ENCODE measurements at regions not wholly inside any gene's neighbourhood (a gene's known extent, or its start where the extent isn't known, plus 50 kb on each side); places are given as distances from the start of the nearest gene placed in this dataset.
"Not testable (repeated sequence)": the region's sequence is repeated elsewhere in the genome, so short reads cannot be mapped to it uniquely, and the experiment has no call there.

DNA sequence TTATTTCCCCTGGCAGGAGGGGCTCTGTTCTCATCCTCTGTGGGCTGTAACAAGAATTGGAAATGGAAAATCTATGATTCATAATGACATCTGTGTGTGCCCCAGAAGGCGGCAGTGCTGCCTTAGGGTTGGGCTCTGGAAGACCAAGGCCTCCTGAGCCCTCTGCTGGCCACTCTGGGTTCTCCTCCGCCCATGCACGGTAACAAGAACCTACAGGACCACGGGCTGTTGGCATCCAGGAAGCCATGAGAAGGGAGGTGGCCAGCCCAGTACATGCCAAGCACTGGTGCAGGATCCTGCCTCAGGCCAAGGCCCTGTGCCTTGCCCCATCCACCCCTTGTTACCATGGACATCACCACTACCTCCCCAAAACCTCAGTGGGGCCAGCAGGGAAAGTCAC is 454.2 kb downstream of the TP53TG3F start:
- not testable (repeated sequence) for H3K27me3 ChIP-seq (ENCODE audit: insufficient read depth, low read length); H3K4me1 ChIP-seq (ENCODE audit: insufficient read depth, low read length); H3K36me3 ChIP-seq (ENCODE audit: insufficient read depth, low read depth, low read length); H3K9ac ChIP-seq (ENCODE audit: low read depth, low read length); H3K27ac ChIP-seq (ENCODE audit: low read length); H3K4me3 ChIP-seq (ENCODE audit: low read length); H3K9me3 ChIP-seq (ENCODE audit: insufficient read depth, low read depth, low read length)

DNA sequence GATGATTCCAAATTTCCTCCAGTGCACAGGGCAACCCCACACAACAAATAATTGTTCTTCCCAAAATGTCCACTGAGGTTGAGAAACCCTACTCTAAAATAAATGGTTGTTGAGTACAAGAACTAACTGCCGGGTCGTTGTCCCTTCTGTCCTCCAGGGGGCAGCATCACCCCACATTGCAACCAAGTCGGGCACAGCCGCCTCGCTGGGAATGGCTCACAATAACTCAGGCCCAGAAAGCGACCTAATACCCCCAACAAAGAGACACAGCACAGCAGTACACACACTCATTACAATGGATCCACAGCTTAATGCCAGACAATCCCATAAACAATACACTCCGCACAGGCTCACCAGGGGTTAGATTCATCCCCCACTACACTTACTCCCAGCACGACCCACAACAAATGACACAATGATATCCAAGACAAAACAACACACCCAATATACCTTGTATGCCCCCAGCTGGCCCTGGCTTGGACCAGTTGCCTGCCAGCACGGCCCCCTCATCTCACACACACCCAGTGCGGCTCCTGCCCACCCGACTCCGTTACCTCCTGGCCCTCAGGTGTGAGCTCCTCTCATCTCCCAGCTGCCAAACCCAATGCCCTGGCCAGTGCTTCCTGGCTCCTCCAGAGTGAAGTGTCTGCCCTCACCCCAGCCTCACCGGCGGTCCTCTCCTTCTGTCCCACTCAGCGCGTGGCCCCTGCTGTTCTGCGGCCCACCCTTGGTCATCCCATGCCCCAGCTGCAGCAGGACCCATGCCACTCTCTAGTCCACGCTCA is 461.5 kb downstream of the TP53TG3F start:
- H3K27ac ChIP-seq (ENCODE audit: low read length); H3K4me1 ChIP-seq (ENCODE audit: insufficient read depth, low read length): not testable (repeated sequence)

DNA sequence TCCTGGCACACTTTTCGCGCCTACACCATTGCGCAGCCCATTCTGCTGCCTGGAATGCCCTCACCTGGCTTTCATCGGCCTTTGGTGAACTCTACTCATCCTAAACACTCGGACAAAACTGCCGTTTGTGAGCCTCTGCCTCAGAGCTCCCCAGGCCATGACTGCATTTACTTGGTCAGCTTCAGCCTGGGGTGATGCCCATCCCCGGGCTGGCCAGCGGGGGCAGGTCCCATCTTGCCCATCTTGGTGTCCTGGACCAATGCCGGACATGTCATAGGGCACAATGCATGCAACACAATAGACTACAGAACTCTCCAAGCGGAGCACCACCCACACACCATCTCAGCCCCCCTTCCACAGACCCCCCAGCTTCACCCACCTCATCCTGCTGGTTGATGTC is 463.5 kb downstream of the TP53TG3F start:
- not testable (repeated sequence) for H3K27ac ChIP-seq (ENCODE audit: low read length); H3K4me1 ChIP-seq (ENCODE audit: insufficient read depth, low read length); H3K9me3 ChIP-seq (ENCODE audit: insufficient read depth, low read depth, low read length); H3K36me3 ChIP-seq (ENCODE audit: insufficient read depth, low read depth, low read length); H3K4me3 ChIP-seq (ENCODE audit: low read length); H3K27me3 ChIP-seq (ENCODE audit: insufficient read depth, low read length); H3K9ac ChIP-seq (ENCODE audit: low read depth, low read length)

More for the DNA sequence above, 461.5 kb downstream of the TP53TG3F start:
- H3K9ac ChIP-seq (ENCODE audit: low read depth, low read length); H3K4me3 ChIP-seq (ENCODE audit: low read length); H3K36me3 ChIP-seq (ENCODE audit: insufficient read depth, low read depth, low read length); H3K9me3 ChIP-seq (ENCODE audit: insufficient read depth, low read depth, low read length); H3K27me3 ChIP-seq (ENCODE audit: insufficient read depth, low read length): not testable (repeated sequence)

DNA sequence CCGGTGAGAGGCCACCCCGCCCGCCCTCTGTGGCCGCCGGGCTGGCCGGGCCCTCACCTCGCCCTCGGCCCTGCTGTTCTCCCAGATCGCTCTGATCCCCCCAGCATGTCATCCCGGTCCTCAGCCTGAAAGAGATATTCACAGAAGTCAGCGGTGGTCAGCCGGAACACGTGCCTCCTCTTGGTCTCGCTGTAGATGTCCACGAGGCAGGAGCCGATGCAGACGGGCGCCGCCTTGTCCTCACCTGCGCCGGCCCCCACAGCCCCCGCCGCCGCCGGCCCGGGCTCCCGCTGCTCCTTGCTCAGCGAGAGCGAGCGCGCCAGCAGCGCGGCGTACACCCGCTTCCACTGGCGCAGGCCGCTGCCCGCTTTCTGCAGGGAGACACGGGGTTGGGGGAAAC is 468.6 kb downstream of the TP53TG3F start:
- H3K27me3 ChIP-seq (ENCODE audit: insufficient read depth, low read length); H3K36me3 ChIP-seq (ENCODE audit: insufficient read depth, low read depth, low read length); H3K27ac ChIP-seq (ENCODE audit: low read length); H3K9me3 ChIP-seq (ENCODE audit: insufficient read depth, low read depth, low read length); H3K9ac ChIP-seq (ENCODE audit: low read depth, low read length); H3K4me3 ChIP-seq (ENCODE audit: low read length); H3K4me1 ChIP-seq (ENCODE audit: insufficient read depth, low read length): not testable (repeated sequence)

DNA sequence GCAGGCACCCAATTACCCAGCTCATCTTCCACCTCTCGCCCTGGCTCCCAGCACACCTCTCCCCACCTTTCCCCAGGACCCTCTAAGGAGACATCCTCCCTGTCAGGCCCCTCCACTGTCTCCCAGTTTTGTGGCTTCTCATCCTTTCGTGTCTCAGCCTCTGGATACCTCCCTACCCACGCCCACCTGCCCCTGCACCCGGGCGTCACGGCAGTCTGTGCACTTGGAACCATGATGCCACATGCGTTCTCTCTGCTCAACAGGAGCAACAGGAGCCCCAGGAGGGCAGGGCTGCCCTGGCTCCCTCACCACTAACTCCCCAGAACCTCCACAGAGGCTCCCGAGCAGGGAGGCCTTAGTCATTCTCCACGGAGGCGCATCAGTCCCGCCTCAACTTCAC is 472.8 kb downstream of the TP53TG3F start:
- H3K9me3 ChIP-seq (ENCODE audit: insufficient read depth, low read depth, low read length); H3K27me3 ChIP-seq (ENCODE audit: insufficient read depth, low read length); H3K4me3 ChIP-seq (ENCODE audit: low read length); H3K27ac ChIP-seq (ENCODE audit: low read length); H3K9ac ChIP-seq (ENCODE audit: low read depth, low read length); H3K4me1 ChIP-seq (ENCODE audit: insufficient read depth, low read length); H3K36me3 ChIP-seq (ENCODE audit: insufficient read depth, low read depth, low read length): not testable (repeated sequence)

DNA sequence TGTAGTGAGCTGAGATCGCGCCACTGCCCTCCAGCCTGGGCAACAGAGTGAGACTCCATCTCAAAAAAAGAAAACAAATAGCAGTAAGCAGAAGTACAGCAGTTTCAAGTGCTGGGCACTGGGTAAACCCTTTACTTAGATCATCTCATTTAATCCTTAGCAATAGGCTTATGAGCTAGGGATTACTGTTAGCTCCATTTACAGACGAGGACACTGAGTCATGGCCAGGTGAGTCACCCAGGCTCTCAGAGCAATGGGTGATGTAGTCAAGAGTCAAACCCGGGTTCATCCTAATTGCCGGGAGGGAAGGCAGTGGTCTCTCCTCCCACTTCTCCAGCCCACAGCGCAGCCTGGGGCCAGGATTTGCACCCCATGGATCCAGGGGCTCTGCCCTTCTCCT is 473.6 kb downstream of the TP53TG3F start:
- H3K4me1 ChIP-seq (ENCODE audit: insufficient read depth, low read length); H3K27ac ChIP-seq (ENCODE audit: low read length); H3K9ac ChIP-seq (ENCODE audit: low read depth, low read length); H3K27me3 ChIP-seq (ENCODE audit: insufficient read depth, low read length); H3K9me3 ChIP-seq (ENCODE audit: insufficient read depth, low read depth, low read length); H3K36me3 ChIP-seq (ENCODE audit: insufficient read depth, low read depth, low read length); H3K4me3 ChIP-seq (ENCODE audit: low read length): not testable (repeated sequence)

DNA sequence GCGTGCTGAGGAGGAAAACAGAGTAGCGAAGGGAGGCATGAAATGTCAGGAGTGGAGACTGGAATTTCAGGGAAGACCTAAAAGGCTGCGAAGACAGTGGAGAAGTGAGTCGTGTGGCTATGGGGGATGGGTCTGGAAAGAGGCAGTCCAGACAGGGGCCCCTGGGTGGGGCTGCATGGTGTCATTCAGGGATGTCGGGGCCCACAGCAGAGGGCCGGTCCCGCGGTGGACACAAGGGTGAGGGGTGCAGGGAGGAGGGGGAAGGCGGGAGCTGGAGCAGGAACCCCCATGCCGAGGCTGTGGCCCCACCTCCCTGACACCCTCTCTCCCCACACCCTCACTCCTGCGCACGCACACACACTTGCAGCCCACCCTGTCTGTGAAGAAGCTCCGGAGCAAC is 476.4 kb downstream of the TP53TG3F start:
- H3K36me3 ChIP-seq (ENCODE audit: insufficient read depth, low read depth, low read length); H3K9ac ChIP-seq (ENCODE audit: low read depth, low read length); H3K9me3 ChIP-seq (ENCODE audit: insufficient read depth, low read depth, low read length); H3K27ac ChIP-seq (ENCODE audit: low read length); H3K4me3 ChIP-seq (ENCODE audit: low read length); H3K27me3 ChIP-seq (ENCODE audit: insufficient read depth, low read length); H3K4me1 ChIP-seq (ENCODE audit: insufficient read depth, low read length): not testable (repeated sequence)

DNA sequence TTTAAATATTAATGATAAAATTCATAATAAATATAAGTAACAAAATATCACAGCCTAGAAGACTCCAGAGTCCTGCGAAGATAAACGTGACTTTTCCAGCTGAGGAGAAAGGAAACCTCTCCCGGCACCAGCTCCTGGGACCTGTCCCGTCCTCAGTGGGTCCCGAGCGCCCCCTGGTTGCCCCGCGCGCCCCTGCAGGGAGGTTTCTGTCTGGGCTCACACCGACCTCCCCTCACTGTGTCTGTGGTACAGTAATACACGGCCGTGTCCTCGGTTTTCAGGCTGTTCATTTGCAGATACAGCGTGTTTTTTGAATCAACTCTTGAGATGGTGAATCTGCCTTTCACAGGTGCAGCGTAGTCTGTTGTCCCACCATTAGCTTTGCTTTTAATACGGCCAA is 478.7 kb downstream of the TP53TG3F start:
- H3K4me1 ChIP-seq (ENCODE audit: insufficient read depth, low read length); H3K36me3 ChIP-seq (ENCODE audit: insufficient read depth, low read depth, low read length); H3K9me3 ChIP-seq (ENCODE audit: insufficient read depth, low read depth, low read length); H3K9ac ChIP-seq (ENCODE audit: low read depth, low read length); H3K27me3 ChIP-seq (ENCODE audit: insufficient read depth, low read length); H3K4me3 ChIP-seq (ENCODE audit: low read length); H3K27ac ChIP-seq (ENCODE audit: low read length): not testable (repeated sequence)

DNA sequence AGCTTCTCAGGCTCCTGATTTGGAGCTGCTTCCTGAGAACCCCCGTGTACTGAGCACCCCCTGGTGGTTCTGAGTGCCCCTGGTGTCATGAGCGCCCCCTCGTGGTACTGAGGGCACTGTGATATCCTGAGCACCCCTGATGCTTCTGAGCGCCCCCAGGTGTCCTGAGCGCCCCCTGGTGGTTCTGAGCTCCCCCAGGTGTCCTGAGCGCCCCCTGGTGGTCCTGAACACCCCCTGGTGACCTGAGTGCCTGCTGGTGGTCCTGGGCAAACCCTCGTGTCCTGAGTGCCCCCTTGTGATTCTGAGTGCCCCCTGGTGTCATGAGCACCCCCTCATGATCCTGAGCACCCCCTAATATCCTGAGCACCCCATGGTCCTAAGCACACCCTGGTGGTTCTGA is 502.1 kb downstream of the TP53TG3F start:
- not testable (repeated sequence) for H3K9ac ChIP-seq (ENCODE audit: low read depth, low read length); H3K4me1 ChIP-seq (ENCODE audit: insufficient read depth, low read length); H3K9me3 ChIP-seq (ENCODE audit: insufficient read depth, low read depth, low read length); H3K27ac ChIP-seq (ENCODE audit: low read length); H3K36me3 ChIP-seq (ENCODE audit: insufficient read depth, low read depth, low read length); H3K4me3 ChIP-seq (ENCODE audit: low read length); H3K27me3 ChIP-seq (ENCODE audit: insufficient read depth, low read length)

DNA sequence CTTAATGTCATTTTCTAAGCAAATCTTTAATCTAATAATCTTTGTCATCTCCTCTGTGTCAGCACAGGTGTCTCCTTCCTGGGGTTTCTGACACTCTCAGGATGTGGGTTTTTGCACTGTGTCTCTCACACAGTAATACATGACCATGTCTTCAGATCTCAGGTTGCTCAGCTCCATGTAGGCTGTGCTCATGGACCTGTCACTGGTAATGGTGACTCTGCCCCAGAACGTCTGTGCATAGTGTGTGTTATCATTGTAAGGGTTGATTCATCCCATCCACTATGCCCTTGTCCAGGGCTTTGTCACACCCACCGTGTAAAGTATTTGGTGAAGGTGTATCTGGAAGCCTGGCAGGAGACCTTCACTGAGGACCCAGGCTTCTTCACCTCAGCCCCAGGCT is 506.1 kb downstream of the TP53TG3F start:
- not testable (repeated sequence) for H3K9ac ChIP-seq (ENCODE audit: low read depth, low read length); H3K27ac ChIP-seq (ENCODE audit: low read length); H3K9me3 ChIP-seq (ENCODE audit: insufficient read depth, low read depth, low read length); H3K4me3 ChIP-seq (ENCODE audit: low read length); H3K36me3 ChIP-seq (ENCODE audit: insufficient read depth, low read depth, low read length); H3K4me1 ChIP-seq (ENCODE audit: insufficient read depth, low read length); H3K27me3 ChIP-seq (ENCODE audit: insufficient read depth, low read length)

DNA sequence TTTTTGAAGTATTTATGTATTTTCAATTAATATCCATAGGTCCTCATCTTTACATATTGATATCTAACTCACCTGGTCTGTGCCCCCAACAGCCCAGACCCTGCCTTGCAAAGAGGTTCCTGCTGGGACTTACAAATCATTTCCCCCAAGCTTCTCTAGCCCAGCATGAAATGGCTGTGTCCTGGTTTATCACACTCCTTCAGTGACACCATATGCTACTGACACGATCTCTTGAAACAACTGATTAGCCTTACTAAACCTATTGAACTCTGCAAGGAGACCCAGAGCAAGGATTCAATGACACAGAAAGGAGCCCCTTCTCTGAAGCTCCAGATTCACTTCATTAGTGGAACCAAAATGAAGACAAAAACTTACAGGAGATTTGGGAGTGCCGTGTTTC is 507.4 kb downstream of the TP53TG3F start:
- H3K4me3 ChIP-seq (ENCODE audit: low read length); H3K9ac ChIP-seq (ENCODE audit: low read depth, low read length); H3K27ac ChIP-seq (ENCODE audit: low read length); H3K36me3 ChIP-seq (ENCODE audit: insufficient read depth, low read depth, low read length); H3K9me3 ChIP-seq (ENCODE audit: insufficient read depth, low read depth, low read length); H3K4me1 ChIP-seq (ENCODE audit: insufficient read depth, low read length); H3K27me3 ChIP-seq (ENCODE audit: insufficient read depth, low read length): not testable (repeated sequence)

DNA sequence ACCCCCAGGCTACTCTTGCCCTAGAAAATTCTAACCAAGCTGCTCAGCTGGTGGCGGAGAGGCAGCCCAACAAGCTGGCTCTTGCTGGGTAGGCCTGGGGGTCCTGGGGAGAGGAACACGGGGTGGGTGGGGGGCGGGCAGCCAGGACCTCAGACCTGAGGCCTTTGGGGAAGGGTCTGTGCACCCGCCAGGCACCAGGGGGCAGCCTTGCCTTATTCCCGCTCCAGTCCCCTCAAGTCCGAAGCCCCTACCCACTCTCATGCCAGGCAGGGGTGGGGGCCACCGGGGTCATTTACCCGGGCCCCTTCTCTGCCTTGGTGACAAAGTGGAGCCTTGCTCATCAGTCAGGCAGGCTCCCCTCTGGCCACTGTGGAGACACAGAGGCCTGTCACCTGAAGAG is 515.1 kb downstream of the TP53TG3F start:
- H3K27me3 ChIP-seq (ENCODE audit: insufficient read depth, low read length); H3K36me3 ChIP-seq (ENCODE audit: insufficient read depth, low read depth, low read length): not testable (repeated sequence)

DNA sequence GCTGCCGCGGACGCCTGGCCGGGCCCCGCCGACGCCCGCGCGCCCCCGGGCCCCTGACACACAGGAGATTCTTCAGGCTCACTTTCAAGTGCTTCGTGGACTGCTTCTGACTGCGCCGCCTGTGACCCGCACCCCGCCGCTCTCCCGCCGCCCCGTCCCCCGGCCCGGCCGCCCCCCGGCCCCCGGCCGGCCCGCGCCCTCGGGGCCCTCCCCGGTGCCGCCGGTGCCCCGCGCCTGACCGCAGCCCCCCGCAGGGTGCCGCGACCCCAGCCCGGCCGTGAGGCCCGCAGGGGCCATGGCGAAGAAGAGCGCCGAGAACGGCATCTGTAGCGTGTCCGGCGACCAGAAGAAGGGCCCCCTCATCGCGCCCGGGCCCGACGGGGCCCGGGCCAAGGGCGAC is 516.3 kb downstream of the TP53TG3F start:
- H3K4me3 ChIP-seq (ENCODE audit: low read length); H3K4me1 ChIP-seq (ENCODE audit: insufficient read depth, low read length); H3K27ac ChIP-seq (ENCODE audit: low read length); H3K9me3 ChIP-seq (ENCODE audit: insufficient read depth, low read depth, low read length); H3K9ac ChIP-seq (ENCODE audit: low read depth, low read length); H3K36me3 ChIP-seq (ENCODE audit: insufficient read depth, low read depth, low read length); H3K27me3 ChIP-seq (ENCODE audit: insufficient read depth, low read length): not testable (repeated sequence)

More for the DNA sequence above, 515.1 kb downstream of the TP53TG3F start:
- not testable (repeated sequence) for H3K4me1 ChIP-seq (ENCODE audit: insufficient read depth, low read length); H3K9me3 ChIP-seq (ENCODE audit: insufficient read depth, low read depth, low read length); H3K4me3 ChIP-seq (ENCODE audit: low read length); H3K27ac ChIP-seq (ENCODE audit: low read length); H3K9ac ChIP-seq (ENCODE audit: low read depth, low read length)

Data from iPS-20b (cell line).